NCI-H69 (cell line): ENCODE measurements at regions not wholly inside any gene's neighbourhood (a gene's known extent, or its start where the extent isn't known, plus 50 kb on each side); places are given as distances from the start of the nearest gene placed in this dataset.

Source experiments
- DNase-seq: peaks from one replicate; lab custom pipeline; 2025; lab: John Stamatoyannopoulos, UW

- no peak for DNase-seq
Observed at GRCh38 chr4:4961936-4962335, 57.3 kb downstream of the CYTL1 start.

GRCh38 chr4:4962928-4963327 lies 56.3 kb downstream of the CYTL1 start:
- DNase-seq = no peak
